ENCODE measurements at regions not wholly inside any gene's neighbourhood (a gene's known extent, or its start where the extent isn't known, plus 50 kb on each side); places are given as distances from the start of the nearest gene placed in this dataset.

DNA sequence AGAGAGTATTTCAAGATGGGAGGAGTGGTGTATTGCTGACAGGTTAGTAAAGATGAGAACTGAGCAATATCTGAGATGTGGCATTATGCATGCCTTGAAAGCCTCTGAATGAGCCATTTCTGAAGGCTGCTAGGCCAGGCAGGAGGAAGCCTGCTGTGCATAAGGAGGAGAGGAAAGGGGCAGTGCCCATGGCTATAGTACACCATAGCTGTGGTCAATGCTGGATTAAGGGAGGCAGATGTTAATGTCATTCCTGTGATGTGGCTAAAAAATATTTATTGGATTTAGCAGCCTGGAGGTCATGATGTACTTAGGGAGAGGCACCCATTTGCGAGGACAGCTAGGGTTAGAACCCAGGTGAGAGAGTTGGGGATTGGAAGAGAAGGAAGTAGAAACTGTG lies 130.0 kb upstream of the LNX1 start:
- H3K36me3 ChIP-seq (replicated peaks in 1 of 2; ENCODE audit: control insufficient read depth in 1 of 2, insufficient read depth in 2 of 2, low read length in 2 of 2) = no peaks in the 10 kb centered on the region
- H3K27me3 ChIP-seq (ENCODE audit: control insufficient read depth in 2 of 2, insufficient read depth in 2 of 2, low read length in 2 of 2) = no peaks in the 10 kb centered on the region
- peaks cover 15% of the 10 kb centered on the region for H3K4me1 Mint-ChIP-seq
- no peaks in the 10 kb centered on the region for H3K9me3 ChIP-seq (replicated peaks in 1 of 2; ENCODE audit: control insufficient read depth in 1 of 2, insufficient read depth in 1 of 2, low read length in 2 of 2)
- H3K4me1 ChIP-seq (ENCODE audit: control insufficient read depth in 1 of 2, insufficient read depth in 2 of 2, low read length in 2 of 2) = peaks cover 5 to 15% of the 10 kb centered on the region in 2 donors
- H3K27ac Mint-ChIP-seq = peak overlapping the region in 1 of 7 donors; percentile 18
- H3K4me3 Mint-ChIP-seq = no peak overlapping the region
- no peak overlapping the region for H3K4me2 ChIP-seq (replicated peaks; ENCODE audit: extremely low read depth, low read length, poor library complexity, severe bottlenecking)
- intact Hi-C loops (cut with micrococcal nuclease) = no loop called here
- H3K27ac ChIP-seq (ENCODE audit: low read depth in 1 of 2, low read length in 2 of 2) = no peak overlapping the region
- WGBS (ENCODE audit: insufficient coverage) = 100% methylated on average over 1 of the region's 1 CpG
- H3K36me3 Mint-ChIP-seq = no peaks in the 10 kb centered on the region
- no peak for DNase-seq
- no peaks in the 10 kb centered on the region for H4K20me1 ChIP-seq (ENCODE audit: insufficient read depth, low read length)
- H3K9ac ChIP-seq (ENCODE audit: insufficient read depth, low read length, poor library complexity, severe bottlenecking) = no peak overlapping the region
- peaks cover 0 to 4% (median 2%) of the 10 kb centered on the region in 3 donors for H3K27me3 Mint-ChIP-seq (ENCODE audit: low read depth in 3 of 3)
- no peaks in the 10 kb centered on the region for H3K79me2 ChIP-seq (ENCODE audit: insufficient read depth, low read length)
- H3K4me3 ChIP-seq (replicated peaks in 1 of 3; ENCODE audit: low read depth in 2 of 3, low read length in 3 of 3) = no peak overlapping the region
- TF ChIP-seq, protein P1, sequence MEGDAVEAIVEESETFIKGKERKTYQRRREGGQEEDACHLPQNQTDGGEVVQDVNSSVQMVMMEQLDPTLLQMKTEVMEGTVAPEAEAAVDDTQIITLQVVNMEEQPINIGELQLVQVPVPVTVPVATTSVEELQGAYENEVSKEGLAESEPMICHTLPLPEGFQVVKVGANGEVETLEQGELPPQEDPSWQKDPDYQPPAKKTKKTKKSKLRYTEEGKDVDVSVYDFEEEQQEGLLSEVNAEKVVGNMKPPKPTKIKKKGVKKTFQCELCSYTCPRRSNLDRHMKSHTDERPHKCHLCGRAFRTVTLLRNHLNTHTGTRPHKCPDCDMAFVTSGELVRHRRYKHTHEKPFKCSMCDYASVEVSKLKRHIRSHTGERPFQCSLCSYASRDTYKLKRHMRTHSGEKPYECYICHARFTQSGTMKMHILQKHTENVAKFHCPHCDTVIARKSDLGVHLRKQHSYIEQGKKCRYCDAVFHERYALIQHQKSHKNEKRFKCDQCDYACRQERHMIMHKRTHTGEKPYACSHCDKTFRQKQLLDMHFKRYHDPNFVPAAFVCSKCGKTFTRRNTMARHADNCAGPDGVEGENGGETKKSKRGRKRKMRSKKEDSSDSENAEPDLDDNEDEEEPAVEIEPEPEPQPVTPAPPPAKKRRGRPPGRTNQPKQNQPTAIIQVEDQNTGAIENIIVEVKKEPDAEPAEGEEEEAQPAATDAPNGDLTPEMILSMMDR (IDR thresholded peaks at IDR 0.05) = no peak
- H2AFZ ChIP-seq (ENCODE audit: insufficient read depth, low read depth, low read length, poor library complexity, severe bottlenecking) = no peak overlapping the region
- no peaks in the 10 kb centered on the region for H3K9me3 Mint-ChIP-seq

DNA sequence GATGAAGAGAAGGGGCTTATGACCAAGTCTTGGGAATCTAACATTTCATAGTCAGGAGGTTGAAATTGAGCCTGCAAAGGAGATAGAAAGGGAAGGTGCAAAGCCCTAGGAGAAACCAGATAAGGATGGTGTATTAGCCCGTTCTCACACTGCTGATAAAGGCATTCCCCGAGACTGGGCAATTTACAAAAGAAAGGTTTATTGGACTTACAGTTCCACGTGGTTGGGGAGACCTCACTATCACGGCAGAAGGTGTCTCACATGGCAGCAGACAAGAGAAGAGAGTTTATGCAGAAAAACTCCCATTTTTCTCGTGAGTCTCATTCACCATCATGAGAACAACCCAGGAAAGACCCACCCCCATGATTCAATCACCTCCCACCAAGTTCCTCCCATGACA lies 129.5 kb upstream of the LNX1 start:
- TF ChIP-seq, protein P1 (IDR thresholded peaks at IDR 0.05) = no peak
- Histone ChIP-seq H3K27ac (ENCODE audit: low read depth in 1 of 2, low read length in 2 of 2) (no peak overlapping the region), H3K4me1 (ENCODE audit: control insufficient read depth in 1 of 2, insufficient read depth in 2 of 2, low read length in 2 of 2) (peaks cover 5 to 16% of the 10 kb centered on the region in 2 donors), H4K20me1 (ENCODE audit: insufficient read depth, low read length) (no peaks in the 10 kb centered on the region), H3K36me3 (replicated peaks in 1 of 2; ENCODE audit: control insufficient read depth in 1 of 2, insufficient read depth in 2 of 2, low read length in 2 of 2) (no peaks in the 10 kb centered on the region), H3K4me3 (replicated peaks in 1 of 3; ENCODE audit: low read depth in 2 of 3, low read length in 3 of 3) (no peak overlapping the region), H3K79me2 (ENCODE audit: insufficient read depth, low read length) (no peaks in the 10 kb centered on the region), H3K9ac (ENCODE audit: insufficient read depth, low read length, poor library complexity, severe bottlenecking) (no peak overlapping the region), H3K27me3 (ENCODE audit: control insufficient read depth in 2 of 2, insufficient read depth in 2 of 2, low read length in 2 of 2) (no peaks in the 10 kb centered on the region), H3K9me3 (replicated peaks in 1 of 2; ENCODE audit: control insufficient read depth in 1 of 2, insufficient read depth in 1 of 2, low read length in 2 of 2) (no peaks in the 10 kb centered on the region), H3K4me2 (replicated peaks; ENCODE audit: extremely low read depth, low read length, poor library complexity, severe bottlenecking) (no peak overlapping the region), H2AFZ (ENCODE audit: insufficient read depth, low read depth, low read length, poor library complexity, severe bottlenecking) (no peak overlapping the region)
- Mint-ChIP-seq H3K27ac (no peak overlapping the region), H3K36me3 (no peaks in the 10 kb centered on the region), H3K4me3 (no peak overlapping the region), H3K4me1 (peaks cover 16% of the 10 kb centered on the region), H3K9me3 (no peaks in the 10 kb centered on the region), H3K27me3 (ENCODE audit: low read depth in 3 of 3) (peaks cover 0 to 4% (median 2%) of the 10 kb centered on the region in 3 donors)
- intact Hi-C loops (cut with micrococcal nuclease) = no loop called here
- no peak for DNase-seq
- 88% methylated on average over 2 of the region's 5 CpGs for WGBS (ENCODE audit: insufficient coverage)

Data from CD14-positive monocyte (primary cell).